ENCODE measurements at regions not wholly inside any gene's neighbourhood (a gene's known extent, or its start where the extent isn't known, plus 50 kb on each side); places are given as distances from the start of the nearest gene placed in this dataset.
"Not testable (repeated sequence)": the region's sequence is repeated elsewhere in the genome, so short reads cannot be mapped to it uniquely, and the experiment has no call there.

DNA sequence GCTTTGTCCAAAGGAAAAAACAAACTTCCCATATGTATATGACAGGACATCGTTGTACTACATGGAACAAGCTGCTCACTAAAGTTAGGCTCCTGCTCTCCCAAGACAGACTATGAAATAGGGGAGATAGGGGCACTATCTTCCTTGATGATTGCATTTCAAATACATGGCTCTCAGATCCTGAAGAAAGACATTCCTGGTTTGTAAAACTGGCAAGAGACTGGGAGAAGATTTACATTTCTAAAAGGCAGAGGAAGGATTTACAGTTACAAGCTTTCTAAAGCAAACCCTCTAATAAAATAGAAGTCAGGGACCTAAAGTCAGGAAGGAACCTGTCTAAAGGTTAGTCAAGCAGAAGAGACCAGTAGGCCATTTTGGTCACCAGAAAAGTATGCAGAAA is 103.7 kb downstream of the SLC17A6 start:
- no peak for DNase-seq

DNA sequence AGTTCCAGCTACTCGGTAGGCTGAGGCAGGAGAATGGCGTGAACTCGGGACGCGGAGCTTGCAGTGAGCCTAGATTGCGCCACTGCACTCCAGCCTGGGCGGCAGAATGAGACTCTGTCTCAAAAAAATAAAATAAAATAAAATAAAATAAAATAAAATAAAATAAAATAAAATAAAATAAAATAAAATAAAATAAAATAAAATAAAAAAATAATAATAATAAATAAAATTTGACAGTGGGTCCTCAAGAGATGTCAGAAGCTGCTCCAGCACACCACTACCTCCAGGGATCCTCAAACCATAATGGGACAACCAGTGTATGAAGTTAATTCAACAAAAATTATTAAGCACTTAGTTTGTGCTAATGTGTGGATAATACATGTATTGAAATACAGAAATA is 97.4 kb downstream of the SLC17A6 start:
- not testable (repeated sequence) for DNase-seq

DNA sequence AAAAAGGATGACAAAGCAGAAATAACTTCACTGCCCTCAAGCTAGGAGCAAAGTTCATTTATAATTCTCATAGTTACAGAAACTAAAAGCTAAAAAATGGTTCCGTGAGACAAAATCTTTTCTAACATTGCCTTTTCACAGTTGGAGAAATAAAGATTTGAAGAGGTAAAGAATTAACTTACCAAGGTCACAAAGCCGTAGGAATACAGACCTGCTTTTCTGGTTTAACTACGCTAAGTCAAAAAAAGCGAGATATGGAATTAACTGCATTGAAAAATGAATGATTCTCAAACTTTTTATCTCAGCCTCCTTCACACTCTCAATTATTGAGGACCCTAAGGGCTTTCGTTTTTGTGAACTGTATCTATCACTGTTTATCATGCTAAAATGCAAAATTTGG is 95.3 kb downstream of the SLC17A6 start:
- DNase-seq = no peak

DNA sequence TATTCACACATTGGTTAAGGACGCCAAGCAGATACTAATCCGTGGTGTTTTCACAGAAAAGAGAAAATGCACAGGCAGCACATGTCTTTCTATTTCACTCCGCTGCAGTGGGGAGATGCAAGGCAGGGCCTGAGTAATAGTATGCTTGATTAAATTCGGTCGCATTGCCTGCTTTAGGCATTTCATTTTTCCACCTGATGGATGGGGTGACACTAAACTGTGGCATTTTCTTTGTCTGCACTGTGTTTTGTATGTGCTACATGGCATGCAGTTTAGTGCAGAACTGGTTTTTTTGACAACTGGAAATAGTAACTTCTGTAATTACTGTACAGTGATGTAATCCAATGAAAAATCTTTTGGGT is 94.9 kb downstream of the SLC17A6 start:
- DNase-seq = no peak

DNA sequence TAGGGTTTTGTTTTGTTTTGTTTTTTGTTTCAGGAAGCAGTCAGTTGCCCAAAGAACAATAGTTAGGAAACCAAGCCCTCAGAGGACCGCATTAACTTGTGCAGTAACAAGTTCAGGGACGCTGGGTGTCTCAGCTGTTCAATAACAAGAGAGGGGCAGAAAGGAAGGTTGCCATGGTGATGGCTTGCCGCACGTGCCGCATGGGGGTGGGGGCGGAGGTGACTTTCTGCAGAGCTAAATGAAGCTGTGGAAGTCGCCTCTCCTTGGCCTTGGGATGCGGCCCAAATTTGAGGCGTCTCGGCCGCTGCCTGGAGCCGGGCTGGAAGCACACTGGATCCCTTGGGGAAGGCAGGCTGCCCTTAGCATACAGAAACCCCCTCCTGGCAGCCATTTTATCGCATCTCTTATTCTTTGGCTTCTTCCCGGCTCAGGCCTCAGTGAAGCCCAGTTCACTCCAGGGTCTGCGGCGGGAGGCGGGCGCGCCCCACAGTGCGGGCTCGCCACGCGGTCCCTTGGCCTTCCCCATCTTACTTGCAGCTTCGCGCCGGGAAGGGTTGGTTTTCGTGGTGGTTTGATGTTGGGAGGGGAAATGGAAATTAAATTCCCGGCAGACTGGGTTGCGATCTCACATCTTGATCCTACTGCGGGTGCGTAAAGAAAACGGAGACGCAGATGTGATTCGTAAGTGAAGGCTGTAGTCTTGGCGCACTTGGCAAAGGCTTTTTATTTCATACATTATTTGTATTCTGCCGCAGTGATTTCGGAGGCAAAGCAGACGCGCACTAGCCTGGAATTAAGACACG is 94.3 kb downstream of the SLC17A6 start:
- peak; percentile 88 for DNase-seq

DNA sequence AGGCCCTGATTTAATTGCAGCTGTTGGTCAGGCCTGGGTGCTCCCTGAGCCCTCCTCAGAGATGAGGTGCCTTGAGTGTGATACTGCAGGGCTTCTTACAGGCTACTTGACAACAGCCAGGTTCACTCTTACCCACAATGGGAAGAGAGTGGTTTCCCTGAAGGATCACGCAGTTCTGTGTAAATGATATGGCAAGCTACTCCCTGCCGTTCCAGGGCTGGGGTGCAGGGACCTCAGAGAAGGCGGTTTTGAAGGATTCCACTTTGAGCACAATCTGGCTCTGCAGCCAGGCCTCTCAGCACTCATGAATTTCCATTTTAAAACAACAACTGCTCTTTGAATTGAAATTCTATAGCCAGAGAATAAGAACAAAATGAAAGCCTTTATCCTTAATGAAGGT is 92.9 kb downstream of the SLC17A6 start:
- DNase-seq = peak; percentile 72

DNA sequence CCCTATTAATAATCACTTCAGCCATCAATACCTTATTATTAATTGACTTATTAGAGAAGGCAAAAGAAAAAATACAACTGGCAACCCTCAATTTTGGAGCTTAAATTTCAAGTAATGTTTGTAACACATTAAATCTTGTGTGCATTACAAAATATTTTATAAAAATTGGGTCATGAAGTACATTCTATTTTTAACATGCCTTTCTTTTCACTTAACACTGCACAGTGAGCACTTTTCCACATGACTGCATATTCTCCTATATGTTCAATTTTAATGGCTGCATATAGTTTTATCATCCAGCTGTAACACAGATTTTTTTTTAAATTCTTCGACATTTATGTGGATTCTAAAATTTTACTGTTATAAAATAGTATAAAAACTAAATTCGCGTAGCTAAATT is 92.5 kb downstream of the SLC17A6 start:
- DNase-seq = no peak

DNA sequence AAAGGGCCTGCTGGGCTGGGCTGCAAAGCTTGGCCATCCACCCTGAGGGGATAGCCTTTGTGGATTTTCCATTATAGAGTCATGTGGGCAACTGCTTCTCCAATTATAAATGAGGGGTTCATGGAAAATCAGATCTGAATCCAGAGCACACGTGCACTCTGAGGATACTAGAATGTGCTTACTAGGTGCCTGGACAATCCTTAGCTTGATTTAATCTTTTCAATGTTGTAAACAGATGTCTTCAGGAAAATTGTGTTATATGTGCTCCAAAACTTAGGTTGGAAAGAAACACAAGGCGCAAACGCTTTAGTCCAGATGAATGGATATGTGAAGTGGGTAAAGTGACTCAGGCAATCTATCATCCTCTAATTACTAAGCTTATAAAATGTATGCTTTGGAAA is 92.0 kb downstream of the SLC17A6 start:
- peak; percentile 74 for DNase-seq

Data from NCI-H69 (cell line).